ENCODE measurements at regions not wholly inside any gene's neighbourhood (a gene's known extent, or its start where the extent isn't known, plus 50 kb on each side); places are given as distances from the start of the nearest gene placed in this dataset.

DNA sequence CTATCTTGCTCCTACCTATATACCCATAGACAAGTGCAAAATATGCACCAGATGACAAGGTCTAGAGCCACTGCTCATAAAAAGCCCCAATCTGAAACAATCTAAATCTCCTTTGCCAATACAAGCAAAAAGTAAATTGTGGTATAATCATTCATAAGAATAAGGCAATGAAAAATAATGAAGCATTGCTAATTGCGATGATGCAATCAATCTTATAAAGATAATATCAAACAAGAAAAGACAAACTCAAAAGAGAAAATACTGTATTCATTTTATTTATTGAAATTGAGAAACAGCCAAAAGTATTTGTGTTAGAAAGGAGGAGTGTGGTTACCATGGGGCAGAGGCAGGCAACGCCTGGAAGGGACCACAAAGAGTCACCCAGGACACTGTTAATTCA, 175.9 kb upstream of the GYPC start:
- Histone ChIP-seq H3K9ac (ENCODE audit: insufficient read depth, low read depth, low read length) (no peak overlapping the region), H4K20me1 (ENCODE audit: insufficient read depth, low read length) (no peaks in the 10 kb centered on the region), H3K79me2 (ENCODE audit: insufficient read depth, low read length) (no peaks in the 10 kb centered on the region), H3K4me1 (ENCODE audit: insufficient read depth, low read length) (no peaks in the 10 kb centered on the region), H3K4me2 (ENCODE audit: low read depth, low read length) (no peak overlapping the region), H3K36me3 (replicated peaks in 1 of 2; ENCODE audit: control insufficient read depth in 1 of 2, insufficient read depth in 2 of 2, low read length in 2 of 2) (no peaks in the 10 kb centered on the region), H3K27ac (ENCODE audit: extremely low read length, insufficient read depth, low read length) (no peak overlapping the region), H3K9me3 (ENCODE audit: low read length) (no peaks in the 10 kb centered on the region), H2AFZ (ENCODE audit: low read length) (no peak overlapping the region), H3K27me3 (ENCODE audit: control insufficient read depth in 1 of 2, insufficient read depth in 2 of 2, low read length in 2 of 2) (no peaks in the 10 kb centered on the region; a peak in 1 of 5 replicates), H3K4me3 (replicated peaks in 1 of 3; ENCODE audit: insufficient read depth in 1 of 3, low read depth in 2 of 3, low read length in 3 of 3) (no peak overlapping the region)
- TF ChIP-seq, protein P1, sequence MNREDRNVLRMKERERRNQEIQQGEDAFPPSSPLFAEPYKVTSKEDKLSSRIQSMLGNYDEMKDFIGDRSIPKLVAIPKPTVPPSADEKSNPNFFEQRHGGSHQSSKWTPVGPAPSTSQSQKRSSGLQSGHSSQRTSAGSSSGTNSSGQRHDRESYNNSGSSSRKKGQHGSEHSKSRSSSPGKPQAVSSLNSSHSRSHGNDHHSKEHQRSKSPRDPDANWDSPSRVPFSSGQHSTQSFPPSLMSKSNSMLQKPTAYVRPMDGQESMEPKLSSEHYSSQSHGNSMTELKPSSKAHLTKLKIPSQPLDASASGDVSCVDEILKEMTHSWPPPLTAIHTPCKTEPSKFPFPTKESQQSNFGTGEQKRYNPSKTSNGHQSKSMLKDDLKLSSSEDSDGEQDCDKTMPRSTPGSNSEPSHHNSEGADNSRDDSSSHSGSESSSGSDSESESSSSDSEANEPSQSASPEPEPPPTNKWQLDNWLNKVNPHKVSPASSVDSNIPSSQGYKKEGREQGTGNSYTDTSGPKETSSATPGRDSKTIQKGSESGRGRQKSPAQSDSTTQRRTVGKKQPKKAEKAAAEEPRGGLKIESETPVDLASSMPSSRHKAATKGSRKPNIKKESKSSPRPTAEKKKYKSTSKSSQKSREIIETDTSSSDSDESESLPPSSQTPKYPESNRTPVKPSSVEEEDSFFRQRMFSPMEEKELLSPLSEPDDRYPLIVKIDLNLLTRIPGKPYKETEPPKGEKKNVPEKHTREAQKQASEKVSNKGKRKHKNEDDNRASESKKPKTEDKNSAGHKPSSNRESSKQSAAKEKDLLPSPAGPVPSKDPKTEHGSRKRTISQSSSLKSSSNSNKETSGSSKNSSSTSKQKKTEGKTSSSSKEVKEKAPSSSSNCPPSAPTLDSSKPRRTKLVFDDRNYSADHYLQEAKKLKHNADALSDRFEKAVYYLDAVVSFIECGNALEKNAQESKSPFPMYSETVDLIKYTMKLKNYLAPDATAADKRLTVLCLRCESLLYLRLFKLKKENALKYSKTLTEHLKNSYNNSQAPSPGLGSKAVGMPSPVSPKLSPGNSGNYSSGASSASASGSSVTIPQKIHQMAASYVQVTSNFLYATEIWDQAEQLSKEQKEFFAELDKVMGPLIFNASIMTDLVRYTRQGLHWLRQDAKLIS (CRISPR knock-in tag; IDR thresholded peaks at IDR 0.05) = no peak
- TF ChIP-seq, protein P2, sequence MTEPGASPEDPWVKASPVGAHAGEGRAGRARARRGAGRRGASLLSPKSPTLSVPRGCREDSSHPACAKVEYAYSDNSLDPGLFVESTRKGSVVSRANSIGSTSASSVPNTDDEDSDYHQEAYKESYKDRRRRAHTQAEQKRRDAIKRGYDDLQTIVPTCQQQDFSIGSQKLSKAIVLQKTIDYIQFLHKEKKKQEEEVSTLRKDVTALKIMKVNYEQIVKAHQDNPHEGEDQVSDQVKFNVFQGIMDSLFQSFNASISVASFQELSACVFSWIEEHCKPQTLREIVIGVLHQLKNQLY (CRISPR knock-in tag; IDR thresholded peaks at IDR 0.05) = no peak
- TF ChIP-seq ZNF136 (CRISPR knock-in tag; IDR thresholded peaks at IDR 0.05; ENCODE audit: low read depth) (no peak), CEBPB (IDR thresholded peaks at IDR 0.05; ENCODE audit: borderline replicate concordance, low read depth, low read length) (peak; percentile 71; the same call in 1 of the 2 replicates), ATF7 (IDR thresholded peaks at IDR 0.05) (peak; percentile 73), ATF7 (CRISPR knock-in tag; IDR thresholded peaks at IDR 0.05) (no peak), ZNF121 (CRISPR knock-in tag; IDR thresholded peaks at IDR 0.05) (no peak)
- ChIA-PET CTCF (ENCODE audit: low intra/inter-chr PET ratio, low total read pairs) (no interaction called here), POLR2A (no interaction called here)
- intact Hi-C loops (cut with micrococcal nuclease; ENCODE audit: unreplicated experiment) = no loop called here
- FAIRE-seq (no peak), ATAC-seq (no peak), DNase-seq (ENCODE audit: low spot score) (no peak)
- in situ Hi-C loops (cut with HindIII; ENCODE audit: extremely low pct_ligation_motif_present, low pct_unique_long_range_greater_than_20kb) = no loop called here
- WGBS (ENCODE audit: low lambda C conversion rate) = 20% methylated on average over 2 of the region's 2 CpGs
- no TSS peak for BruUV-seq (replicated peaks)

Measured in HepG2 (cell line).